ENCODE measurements at regions not wholly inside any gene's neighbourhood (a gene's known extent, or its start where the extent isn't known, plus 50 kb on each side); places are given as distances from the start of the nearest gene placed in this dataset.

DNA sequence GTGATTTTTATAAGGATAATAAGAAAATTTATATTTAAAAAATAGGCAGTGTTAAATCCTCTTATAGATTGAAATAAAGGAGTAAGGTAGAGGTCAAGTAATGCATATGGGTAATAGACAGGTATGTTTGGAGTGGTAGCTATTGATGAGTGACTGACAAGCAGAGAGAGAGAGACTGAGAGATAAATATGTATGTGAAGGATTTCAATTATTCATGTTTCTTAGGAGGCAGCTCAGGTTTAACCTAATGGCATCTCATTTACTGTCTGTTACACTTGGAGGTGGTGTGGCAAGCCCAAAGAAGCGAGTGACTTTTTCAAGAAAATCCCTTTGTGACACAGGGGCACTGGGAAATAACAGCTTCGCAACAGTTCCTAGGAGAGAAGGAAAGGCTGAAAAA, 120.2 kb downstream of the KIF2B start:
- no peak for DNase-seq (ENCODE audit: low read depth)
- TF ChIP-seq, protein P1, sequence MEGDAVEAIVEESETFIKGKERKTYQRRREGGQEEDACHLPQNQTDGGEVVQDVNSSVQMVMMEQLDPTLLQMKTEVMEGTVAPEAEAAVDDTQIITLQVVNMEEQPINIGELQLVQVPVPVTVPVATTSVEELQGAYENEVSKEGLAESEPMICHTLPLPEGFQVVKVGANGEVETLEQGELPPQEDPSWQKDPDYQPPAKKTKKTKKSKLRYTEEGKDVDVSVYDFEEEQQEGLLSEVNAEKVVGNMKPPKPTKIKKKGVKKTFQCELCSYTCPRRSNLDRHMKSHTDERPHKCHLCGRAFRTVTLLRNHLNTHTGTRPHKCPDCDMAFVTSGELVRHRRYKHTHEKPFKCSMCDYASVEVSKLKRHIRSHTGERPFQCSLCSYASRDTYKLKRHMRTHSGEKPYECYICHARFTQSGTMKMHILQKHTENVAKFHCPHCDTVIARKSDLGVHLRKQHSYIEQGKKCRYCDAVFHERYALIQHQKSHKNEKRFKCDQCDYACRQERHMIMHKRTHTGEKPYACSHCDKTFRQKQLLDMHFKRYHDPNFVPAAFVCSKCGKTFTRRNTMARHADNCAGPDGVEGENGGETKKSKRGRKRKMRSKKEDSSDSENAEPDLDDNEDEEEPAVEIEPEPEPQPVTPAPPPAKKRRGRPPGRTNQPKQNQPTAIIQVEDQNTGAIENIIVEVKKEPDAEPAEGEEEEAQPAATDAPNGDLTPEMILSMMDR (conservative IDR thresholded peaks at IDR 0.05; ENCODE audit: low read depth, low read length) = no peak
- H3K4me3 ChIP-seq (ENCODE audit: low read length) = no peak overlapping the region

DNA sequence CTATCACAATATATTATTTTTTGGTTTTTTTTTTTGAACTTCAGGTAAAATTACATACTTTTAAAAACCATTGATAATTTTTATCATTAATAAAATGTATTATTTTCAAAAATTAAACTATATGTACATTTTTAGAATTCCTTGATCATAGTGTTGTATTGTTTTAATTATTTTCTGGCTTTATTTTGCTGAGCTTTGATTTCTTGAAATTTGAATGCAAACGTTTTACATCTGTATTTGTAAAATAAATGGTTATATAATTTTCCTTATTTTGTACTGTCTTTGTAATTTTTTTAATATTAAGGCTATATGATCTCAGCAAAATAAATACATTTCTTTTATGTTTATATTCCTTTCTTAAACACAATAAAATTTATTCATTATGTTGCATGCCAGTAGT, 125.6 kb downstream of the KIF2B start:
- TF ChIP-seq, protein P1 (conservative IDR thresholded peaks at IDR 0.05; ENCODE audit: low read depth, low read length) = no peak
- DNase-seq (ENCODE audit: low read depth) = no peak
- no peak overlapping the region for H3K4me3 ChIP-seq (ENCODE audit: low read length)

- TF ChIP-seq, protein P1 (conservative IDR thresholded peaks at IDR 0.05; ENCODE audit: low read depth, low read length) = no peak
- no peak overlapping the region for H3K4me3 ChIP-seq (ENCODE audit: low read length)
- DNase-seq (ENCODE audit: low read depth) = no peak
These were observed 126.9 kb downstream of the KIF2B start for GRCh38 chr17:53949473-53950090.

GRCh38 chr17:53950207-53950857, 127.6 kb downstream of the KIF2B start:
- TF ChIP-seq, protein P1 (conservative IDR thresholded peaks at IDR 0.05; ENCODE audit: low read depth, low read length) = no peak
- H3K4me3 ChIP-seq (ENCODE audit: low read length) = no peak overlapping the region
- DNase-seq (ENCODE audit: low read depth) = no peak

DNA sequence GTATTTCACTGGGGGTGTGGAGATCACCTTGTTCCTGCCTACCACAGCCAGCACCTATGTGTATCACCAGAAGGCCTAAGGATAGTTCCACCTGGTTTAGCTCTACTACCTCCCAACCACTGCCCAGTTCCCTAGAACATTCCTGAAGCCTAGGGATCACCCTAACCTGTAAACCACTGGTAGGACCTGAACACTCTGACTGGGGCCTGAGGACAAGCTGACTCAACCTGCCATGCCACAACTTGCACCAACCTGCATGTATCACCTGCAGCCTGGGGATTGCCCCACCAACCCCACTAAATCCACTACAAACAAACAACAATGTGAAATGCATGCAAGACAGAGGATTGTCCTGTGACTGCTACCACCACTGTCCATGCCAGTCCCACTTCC, 128.1 kb downstream of the KIF2B start:
- DNase-seq (ENCODE audit: low read depth) = no peak
- H3K4me3 ChIP-seq (ENCODE audit: low read length) = no peak overlapping the region
- TF ChIP-seq, protein P1 (conservative IDR thresholded peaks at IDR 0.05; ENCODE audit: low read depth, low read length) = no peak

- TF ChIP-seq, protein P1 (conservative IDR thresholded peaks at IDR 0.05; ENCODE audit: low read depth, low read length) = no peak
- DNase-seq (ENCODE audit: low read depth) = no peak
These were observed 148.6 kb downstream of the KIF2B start for GRCh38 chr17:53971361-53971760.

GRCh38 chr17:53979991-53980390, 157.3 kb downstream of the KIF2B start:
- H3K4me3 ChIP-seq (ENCODE audit: low read length) = no peak overlapping the region
- DNase-seq (ENCODE audit: low read depth) = no peak
- TF ChIP-seq, protein P1 (conservative IDR thresholded peaks at IDR 0.05; ENCODE audit: low read depth, low read length) = no peak

More at GRCh38 chr17:53971361-53971760, 148.6 kb downstream of the KIF2B start:
- H3K4me3 ChIP-seq (ENCODE audit: low read length) = no peak overlapping the region
